Neuronal stem cell (in vitro differentiated cells): ENCODE measurements at regions not wholly inside any gene's neighbourhood (a gene's known extent, or its start where the extent isn't known, plus 50 kb on each side); places are given as distances from the start of the nearest gene placed in this dataset.
"Not testable (repeated sequence)": the region's sequence is repeated elsewhere in the genome, so short reads cannot be mapped to it uniquely, and the experiment has no call there.

Experiments
- DNase-seq: peaks from one replicate; pipeline ENCODE4 v3.0.0-alpha.2; 2013; ENCODE audit warnings: low spot score
- H2AFZ ChIP-seq: one replicate; pipeline ENCODE4 v1.6.1; 2013; ENCODE audit warnings: mild to moderate bottlenecking, low read length, inconsistent platforms
- H2AK5ac ChIP-seq: 2 replicates; pipeline ENCODE4 v1.6.1; 2013; ENCODE audit warnings: low read depth, mild to moderate bottlenecking, inconsistent platforms, low read length, moderate library complexity, mixed read lengths
- H2BK120ac ChIP-seq: 2 replicates; pipeline ENCODE4 v1.6.1; 2013; ENCODE audit warnings: low read depth, mild to moderate bottlenecking, inconsistent platforms, low read length, moderate library complexity, mixed read lengths
- H2BK12ac ChIP-seq: one replicate; pipeline ENCODE4 v1.6.1; 2013; ENCODE audit warnings: low read length, inconsistent platforms
- H2BK15ac ChIP-seq: 2 replicates; pipeline ENCODE4 v1.6.1; 2013; ENCODE audit warnings: mild to moderate bottlenecking, low read length, inconsistent platforms, mixed read lengths
- H2BK5ac ChIP-seq: one replicate; pipeline ENCODE4 v1.6.1; 2013; ENCODE audit warnings: inconsistent platforms, mild to moderate bottlenecking, low read length, moderate library complexity
- H3K14ac ChIP-seq: one replicate; pipeline ENCODE4 v1.6.1; 2013; ENCODE audit warnings: low read length, inconsistent platforms
- H3K18ac ChIP-seq: 2 replicates; pipeline ENCODE4 v1.6.1; 2013; ENCODE audit warnings: low read length, inconsistent platforms
- H3K23ac ChIP-seq: 2 replicates; pipeline ENCODE4 v1.6.1; 2013; ENCODE audit warnings: low read depth, mild to moderate bottlenecking, mixed read lengths, low read length, inconsistent platforms; ENCODE audit not compliant: poor library complexity
- H3K27ac ChIP-seq: replicated peaks from 3 replicates; pipeline ENCODE4 v1.5.1; 2013; ENCODE audit warnings: low read length, inconsistent platforms
- H3K27me3 ChIP-seq, 3 experiments: 2 replicates each; pipeline ENCODE4 v1.6.1; 2013; ENCODE audit warnings: low read length in 3 of 3, mild to moderate bottlenecking in 2 of 3, inconsistent platforms in 1 of 3, low read depth in 1 of 3, mixed read lengths in 1 of 3, moderate library complexity in 1 of 3; ENCODE audit not compliant: control insufficient read depth in 3 of 3, insufficient read depth in 3 of 3
- H3K36me3 ChIP-seq, 2 donors: replicated peaks in 1 of 2; 2 replicates each; pipeline ENCODE4 v1.6.1; 2013; ENCODE audit warnings: low read length in 2 of 2; ENCODE audit not compliant: control insufficient read depth in 2 of 2, insufficient read depth in 2 of 2
- H3K4ac ChIP-seq: 2 replicates; pipeline ENCODE4 v1.6.1; 2013; ENCODE audit warnings: inconsistent platforms, mild to moderate bottlenecking, low read length, moderate library complexity
- H3K4me1 ChIP-seq, 2 donors: 1 replicate in 1 of 2; 2 replicates in 1 of 2; pipeline ENCODE4 v1.6.1; 2013; ENCODE audit warnings: low read length in 2 of 2, low read depth in 1 of 2; ENCODE audit not compliant: control insufficient read depth in 2 of 2, insufficient read depth in 1 of 2
- H3K4me2 ChIP-seq: one replicate; pipeline ENCODE4 v1.6.1; 2013; ENCODE audit warnings: mild to moderate bottlenecking, low read length, inconsistent platforms; ENCODE audit not compliant: insufficient read depth, poor library complexity, severe bottlenecking
- H3K4me3 ChIP-seq, 2 donors: 2 replicates each; pipeline ENCODE4 v1.5.1; 2013; ENCODE audit warnings: low read length in 2 of 2, mild to moderate bottlenecking in 2 of 2, inconsistent platforms in 1 of 2, moderate library complexity in 1 of 2
- H3K79me1 ChIP-seq: one replicate; pipeline ENCODE4 v1.6.1; 2013; ENCODE audit warnings: low read depth, mild to moderate bottlenecking, inconsistent platforms, low read length, moderate library complexity
- H3K9ac ChIP-seq: one replicate; pipeline ENCODE4 v1.6.1; 2013; ENCODE audit warnings: mild to moderate bottlenecking, low read depth, low read length, inconsistent platforms; ENCODE audit not compliant: poor library complexity
- H3K9me3 ChIP-seq, 2 donors: replicated peaks in 1 of 2; 2 replicates each; pipeline versions ENCODE3 to v1.6.1; 2013; ENCODE audit warnings: low read length in 2 of 2, mild to moderate bottlenecking in 2 of 2, inconsistent platforms in 1 of 2, low read depth in 1 of 2, mixed read lengths in 1 of 2, moderate library complexity in 1 of 2; ENCODE audit not compliant: control insufficient read depth in 2 of 2, insufficient read depth in 1 of 2
- H4K8ac ChIP-seq: one replicate; pipeline ENCODE4 v1.6.1; 2013; ENCODE audit warnings: low read depth, mild to moderate bottlenecking, inconsistent platforms, low read length, moderate library complexity
- H4K91ac ChIP-seq: one replicate; pipeline ENCODE4 v1.6.1; 2013; ENCODE audit warnings: low read length, low read depth, mild to moderate bottlenecking, inconsistent platforms; ENCODE audit not compliant: poor library complexity
- WGBS, 2 donors: extraction: QIAGEN DNeasy Blood & Tissue Kit; methylation state at CpG; one replicate each; pipeline ENCODE4 v1.1.7; 2013; ENCODE audit warnings: missing lambda C conversion rate in 2 of 2, mixed read lengths in 1 of 2; ENCODE audit not compliant: insufficient read length in 2 of 2, insufficient replicate concordance in 1 of 2; ENCODE audit errors: extremely low coverage in 2 of 2; 5-methylcytosine and 5-hydroxymethylcytosine counted together

- Histone ChIP-seq H2BK5ac (no peak overlapping the region), H3K36me3 (no peaks in the 10 kb centered on the region), H4K8ac (no peak overlapping the region), H2AFZ (no peak overlapping the region), H3K4me1 (no peaks in the 10 kb centered on the region), H3K79me1 (no peaks in the 10 kb centered on the region), H3K9me3 (peaks cover 0 to 2% of the 10 kb centered on the region in 2 donors), H4K91ac (no peak overlapping the region), H3K27ac (no peak overlapping the region), H2AK5ac (no peak overlapping the region), H3K4ac (no peak overlapping the region), H3K4me3 (no peak overlapping the region), H2BK120ac (no peak overlapping the region), H3K23ac (no peak overlapping the region), H2BK15ac (no peak overlapping the region), H3K27me3 (peaks cover 0 to 8% (median 0%) of the 10 kb centered on the region in 3 experiments), H3K18ac (no peak overlapping the region), H3K14ac (no peak overlapping the region), H2BK12ac (no peak overlapping the region), H3K9ac (no peak overlapping the region), H3K4me2 (no peak overlapping the region)
- no CpG with 5 or more reads among the region's 4 CpGs for WGBS, 2 donors
- no peak for DNase-seq
Measured at GRCh38 chr10:86586516-86586915, 64.9 kb upstream of the WAPL start.

GRCh38 chr10:86588781-86589180, 65.6 kb upstream of the OPN4 start:
- H2AK5ac ChIP-seq = not testable (repeated sequence)

GRCh38 chr10:86591436-86591835, 62.9 kb upstream of the OPN4 start:
- no peaks in the 10 kb centered on the region for H3K36me3 ChIP-seq
- H4K8ac ChIP-seq = no peak overlapping the region
- no peak overlapping the region for H3K4ac ChIP-seq
- no peak overlapping the region for H3K4me2 ChIP-seq
- DNase-seq = no peak
- H3K18ac ChIP-seq = no peak overlapping the region
- no peaks in the 10 kb centered on the region for H3K4me1 ChIP-seq
- peaks cover 0 to 2% of the 10 kb centered on the region in 2 donors for H3K9me3 ChIP-seq
- no peak overlapping the region for H2BK120ac ChIP-seq
- H3K23ac ChIP-seq = no peak overlapping the region
- H3K4me3 ChIP-seq = no peak overlapping the region
- H3K27ac ChIP-seq = no peak overlapping the region
- H2BK12ac ChIP-seq = no peak overlapping the region
- H3K9ac ChIP-seq = no peak overlapping the region
- no peak overlapping the region for H3K14ac ChIP-seq
- no peak overlapping the region for H2BK15ac ChIP-seq
- H3K27me3 ChIP-seq = peaks cover 0 to 6% (median 0%) of the 10 kb centered on the region in 3 experiments
- no peak overlapping the region for H2AFZ ChIP-seq
- WGBS, 2 donors = no CpG with 5 or more reads among the region's 6 CpGs
- no peak overlapping the region for H4K91ac ChIP-seq
- H3K79me1 ChIP-seq = no peaks in the 10 kb centered on the region
- H2BK5ac ChIP-seq = no peak overlapping the region
- H2AK5ac ChIP-seq = peak overlapping the region; percentile 73

More at GRCh38 chr10:86588781-86589180, 65.6 kb upstream of the OPN4 start:
- not testable (repeated sequence) for H3K18ac ChIP-seq, H3K9ac ChIP-seq, H4K91ac ChIP-seq, H2BK12ac ChIP-seq, H3K4me1 ChIP-seq, H3K27me3 ChIP-seq, H3K4me2 ChIP-seq, H4K8ac ChIP-seq, H3K27ac ChIP-seq, H3K14ac ChIP-seq, H3K4me3 ChIP-seq, H3K23ac ChIP-seq, H3K36me3 ChIP-seq, DNase-seq, H2BK5ac ChIP-seq, H2AFZ ChIP-seq, H3K4ac ChIP-seq, H2BK120ac ChIP-seq, H2BK15ac ChIP-seq, H3K9me3 ChIP-seq, H3K79me1 ChIP-seq
- WGBS, 2 donors = no CpG with 5 or more reads among the region's 14 CpGs

GRCh38 chr10:86592413-86592812, 61.9 kb upstream of the OPN4 start:
- Histone ChIP-seq H2BK120ac (no peak overlapping the region), H3K4me2 (no peak overlapping the region), H3K18ac (no peak overlapping the region), H3K27me3 (peaks cover 0 to 9% (median 0%) of the 10 kb centered on the region in 3 experiments), H2AFZ (no peak overlapping the region), H4K91ac (no peak overlapping the region), H3K36me3 (no peaks in the 10 kb centered on the region), H3K4me3 (no peak overlapping the region), H2BK12ac (no peak overlapping the region), H3K4me1 (no peaks in the 10 kb centered on the region), H3K27ac (no peak overlapping the region), H2AK5ac (no peak overlapping the region), H2BK5ac (no peak overlapping the region), H3K9ac (no peak overlapping the region), H2BK15ac (no peak overlapping the region), H3K4ac (no peak overlapping the region), H3K14ac (no peak overlapping the region), H3K23ac (no peak overlapping the region), H3K9me3 (peaks cover 0 to 2% of the 10 kb centered on the region in 2 donors), H3K79me1 (no peaks in the 10 kb centered on the region), H4K8ac (no peak overlapping the region)
- no CpG with 5 or more reads among the region's 4 CpGs for WGBS, 2 donors
- no peak for DNase-seq
